LNCaP clone FGC (cell line): ENCODE measurements at regions not wholly inside any gene's neighbourhood (a gene's known extent, or its start where the extent isn't known, plus 50 kb on each side); places are given as distances from the start of the nearest gene placed in this dataset.
"Not testable (repeated sequence)": the region's sequence is repeated elsewhere in the genome, so short reads cannot be mapped to it uniquely, and the experiment has no call there.

Experiments used
- DNase-seq: peaks from one replicate; pipeline ENCODE4 v3.0.0-alpha.2; 2011; ENCODE audit warnings: low read depth
- H3K4me3 ChIP-seq: 2 replicates; pipeline ENCODE4 v1.5.1; 2011; ENCODE audit warnings: mild to moderate bottlenecking, low read depth, low read length, control low read depth
- TF ChIP-seq, protein P1 (sequence below): IDR thresholded peaks from 2 replicates; pipeline ENCODE4 v1.5.1; 2012; ENCODE audit warnings: mild to moderate bottlenecking; ENCODE audit not compliant: control insufficient read depth, insufficient read depth; ENCODE audit errors: extremely low read depth

GRCh38 chr2:192499476-192499875 lies 304.7 kb upstream of the TMEFF2 start:
- no peak for DNase-seq
- TF ChIP-seq, protein P1, sequence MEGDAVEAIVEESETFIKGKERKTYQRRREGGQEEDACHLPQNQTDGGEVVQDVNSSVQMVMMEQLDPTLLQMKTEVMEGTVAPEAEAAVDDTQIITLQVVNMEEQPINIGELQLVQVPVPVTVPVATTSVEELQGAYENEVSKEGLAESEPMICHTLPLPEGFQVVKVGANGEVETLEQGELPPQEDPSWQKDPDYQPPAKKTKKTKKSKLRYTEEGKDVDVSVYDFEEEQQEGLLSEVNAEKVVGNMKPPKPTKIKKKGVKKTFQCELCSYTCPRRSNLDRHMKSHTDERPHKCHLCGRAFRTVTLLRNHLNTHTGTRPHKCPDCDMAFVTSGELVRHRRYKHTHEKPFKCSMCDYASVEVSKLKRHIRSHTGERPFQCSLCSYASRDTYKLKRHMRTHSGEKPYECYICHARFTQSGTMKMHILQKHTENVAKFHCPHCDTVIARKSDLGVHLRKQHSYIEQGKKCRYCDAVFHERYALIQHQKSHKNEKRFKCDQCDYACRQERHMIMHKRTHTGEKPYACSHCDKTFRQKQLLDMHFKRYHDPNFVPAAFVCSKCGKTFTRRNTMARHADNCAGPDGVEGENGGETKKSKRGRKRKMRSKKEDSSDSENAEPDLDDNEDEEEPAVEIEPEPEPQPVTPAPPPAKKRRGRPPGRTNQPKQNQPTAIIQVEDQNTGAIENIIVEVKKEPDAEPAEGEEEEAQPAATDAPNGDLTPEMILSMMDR: no peak
- no peak overlapping the region for H3K4me3 ChIP-seq

GRCh38 chr2:192498747-192499146 lies 304.0 kb upstream of the TMEFF2 start:
- no peak for DNase-seq
- TF ChIP-seq, protein P1: no peak

GRCh38 chr2:192488158-192488557 lies 293.4 kb upstream of the TMEFF2 start:
- H3K4me3 ChIP-seq, DNase-seq: not testable (repeated sequence)

More at GRCh38 chr2:192498747-192499146, 304.0 kb upstream of the TMEFF2 start:
- no peak overlapping the region for H3K4me3 ChIP-seq

GRCh38 chr2:192487636-192488035 lies 292.9 kb upstream of the TMEFF2 start:
- H3K4me3 ChIP-seq: no peak overlapping the region
- TF ChIP-seq, protein P1: no peak
- DNase-seq: no peak

- no peak overlapping the region for H3K4me3 ChIP-seq
- no peak for DNase-seq
- TF ChIP-seq, protein P1: no peak
Observed at GRCh38 chr2:192484903-192485302, 290.2 kb upstream of the TMEFF2 start.

- TF ChIP-seq, protein P1: no peak
- H3K4me3 ChIP-seq: no peak overlapping the region
- DNase-seq: no peak
Observed at GRCh38 chr2:192480984-192481383, 286.3 kb upstream of the TMEFF2 start.

DNA sequence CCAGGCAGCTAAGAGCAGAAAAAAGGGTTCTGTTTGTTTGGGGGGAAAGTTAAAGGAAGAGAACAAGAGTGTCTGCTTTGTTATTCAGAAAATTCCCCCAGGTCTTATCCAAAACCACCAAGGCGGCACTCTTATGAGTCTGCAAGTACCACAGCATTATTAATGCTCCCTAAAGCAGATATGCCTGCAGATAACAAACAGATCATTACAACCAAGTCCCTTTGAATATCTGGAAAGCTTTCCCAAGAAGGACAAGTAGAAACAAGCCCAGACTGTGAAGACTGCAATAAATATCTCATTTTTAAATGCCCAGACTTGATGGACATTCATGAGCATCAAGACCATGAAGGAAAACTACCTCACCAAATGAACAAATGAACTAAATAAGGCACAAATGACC lies 278.6 kb upstream of the TMEFF2 start:
- no peak for DNase-seq
- TF ChIP-seq, protein P1: no peak
- no peak overlapping the region for H3K4me3 ChIP-seq

GRCh38 chr2:192471982-192472381 lies 277.2 kb upstream of the TMEFF2 start:
- TF ChIP-seq, protein P1: no peak
- no peak for DNase-seq

More at GRCh38 chr2:192471982-192472381, 277.2 kb upstream of the TMEFF2 start:
- no peak overlapping the region for H3K4me3 ChIP-seq
